Left ventricle myocardium inferior (tissue), 1 donor: ENCODE measurements at regions not wholly inside any gene's neighbourhood (a gene's known extent, or its start where the extent isn't known, plus 50 kb on each side); places are given as distances from the start of the nearest gene placed in this dataset.

Experiments used
- DNase-seq: peaks from one replicate; pipeline ENCODE4 v3.0.0-alpha.2; 2020
- H3K27ac ChIP-seq: fragments of 200-600 bp; replicated peaks from 2 replicates; pipeline ENCODE4 v1.8.0; 2021
- H3K27me3 ChIP-seq: fragments of 200-600 bp; 2 replicates; pipeline ENCODE4 v1.8.0; 2021; ENCODE audit warnings: low read depth
- H3K36me3 ChIP-seq: fragments of 200-600 bp; 2 replicates; pipeline ENCODE4 v1.8.0; 2021
- H3K4me1 ChIP-seq: fragments of 200-600 bp; 2 replicates; pipeline ENCODE4 v1.8.0; 2021
- H3K4me3 ChIP-seq: fragments of 200-600 bp; 2 replicates; pipeline ENCODE4 v1.8.0; 2021; ENCODE audit warnings: mild to moderate bottlenecking, moderate library complexity
- H3K9me3 ChIP-seq: fragments of 200-600 bp; replicated peaks from 2 replicates; pipeline ENCODE4 v1.8.0; 2021
- CTCF ChIP-seq: fragments of 200-600 bp; IDR thresholded peaks from 2 replicates; pipeline ENCODE4 v1.8.0; 2021; ENCODE audit warnings: antibody characterized with exemption, mild to moderate bottlenecking, borderline replicate concordance
- intact Hi-C: fragments of 100-400 bp; cut with micrococcal nuclease; formaldehyde crosslinking; loops from one replicate; pipeline ENCODE4 v1.11.0; 2022
- donor health status: DM: no; HTN: yes; CAD: no; lungs with severe emphysema.

- no peak for DNase-seq
- intact Hi-C loops, result no loop called here
- H3K27me3 ChIP-seq, result no peaks in the 10 kb centered on the region
- H3K36me3 ChIP-seq, result no peaks in the 10 kb centered on the region
- H3K4me3 ChIP-seq, result no peak overlapping the region
- no peak for TF ChIP-seq CTCF
- H3K9me3 ChIP-seq, result peaks cover 36% of the 10 kb centered on the region
- H3K4me1 ChIP-seq, result no peaks in the 10 kb centered on the region
- H3K27ac ChIP-seq, result no peak overlapping the region
Measured at GRCh38 chr10:29120216-29120615, 168.7 kb upstream of the LYZL1 start.

- DNase-seq, result no peak
- no peaks in the 10 kb centered on the region for H3K9me3 ChIP-seq
- no peaks in the 10 kb centered on the region for H3K4me1 ChIP-seq
- peaks cover 18% of the 10 kb centered on the region for H3K27me3 ChIP-seq
- no peaks in the 10 kb centered on the region for H3K36me3 ChIP-seq
- intact Hi-C loops, result no loop called here
- no peak for TF ChIP-seq CTCF
- H3K4me3 ChIP-seq, result no peak overlapping the region
- H3K27ac ChIP-seq, result no peak overlapping the region
Measured at GRCh38 chr10:29124864-29125263, 164.0 kb upstream of the LYZL1 start.

- intact Hi-C loops, result no loop called here
- H3K27ac ChIP-seq, result no peak overlapping the region
Measured at GRCh38 chr10:29127037-29127700, 161.7 kb upstream of the LYZL1 start.

DNA sequence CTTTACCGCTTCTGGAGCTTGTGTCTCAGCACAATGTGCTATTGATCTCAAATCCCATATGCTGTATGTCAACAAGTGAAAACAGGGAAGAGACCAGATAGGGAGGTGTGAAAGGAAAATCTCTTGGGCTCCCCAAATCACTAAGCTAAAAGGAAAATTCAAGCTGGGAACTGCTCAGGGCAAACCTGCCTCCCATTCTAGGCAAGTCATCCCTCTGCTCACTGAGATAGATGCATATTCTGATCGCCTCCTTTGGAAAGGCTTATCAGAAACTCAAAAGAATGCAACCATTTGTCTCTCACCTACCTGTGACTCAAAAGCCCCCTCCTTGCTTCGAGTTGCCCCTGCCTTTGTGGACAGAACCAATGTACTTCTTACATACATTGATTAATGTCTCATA lies 161.1 kb upstream of the LYZL1 start:
- H3K4me1 ChIP-seq, result peaks cover 11% of the 10 kb centered on the region
- TF ChIP-seq CTCF, result no peak
- no peaks in the 10 kb centered on the region for H3K9me3 ChIP-seq
- intact Hi-C loops, result no loop called here
- peaks cover 18% of the 10 kb centered on the region for H3K27me3 ChIP-seq
- no peaks in the 10 kb centered on the region for H3K36me3 ChIP-seq
- no peak overlapping the region for H3K4me3 ChIP-seq
- no peak overlapping the region for H3K27ac ChIP-seq
- DNase-seq, result no peak

More at GRCh38 chr10:29127037-29127700, 161.7 kb upstream of the LYZL1 start:
- peaks cover 5% of the 10 kb centered on the region for H3K4me1 ChIP-seq
- peaks cover 18% of the 10 kb centered on the region for H3K27me3 ChIP-seq
- DNase-seq, result no peak
- no peak overlapping the region for H3K4me3 ChIP-seq
- H3K9me3 ChIP-seq, result no peaks in the 10 kb centered on the region
- TF ChIP-seq CTCF, result no peak
- no peaks in the 10 kb centered on the region for H3K36me3 ChIP-seq

DNA sequence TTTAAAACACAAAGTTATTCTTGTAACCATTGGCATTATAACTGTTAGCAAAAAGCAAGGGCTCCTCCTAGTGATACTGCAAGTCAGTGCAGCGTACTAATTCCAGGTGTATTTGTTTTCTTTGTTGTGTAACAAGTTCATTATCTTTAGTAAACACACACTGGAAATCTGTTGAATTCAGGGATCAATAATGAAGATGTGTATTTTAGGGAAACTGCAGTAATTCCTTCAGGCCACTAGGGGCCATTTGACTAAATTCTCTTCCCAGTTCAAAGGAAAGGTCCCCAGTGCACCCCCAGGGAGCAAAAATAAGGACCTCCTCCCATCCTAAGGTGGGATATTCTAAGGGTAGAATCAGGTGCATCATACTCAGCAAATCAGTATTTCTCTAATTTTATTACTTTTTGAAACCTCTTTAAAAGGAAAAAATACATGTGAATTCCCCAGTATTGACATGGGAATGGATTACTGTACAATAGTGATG lies 158.6 kb upstream of the LYZL1 start:
- Histone ChIP-seq H3K27ac (no peak overlapping the region), H3K9me3 (no peaks in the 10 kb centered on the region), H3K4me3 (no peak overlapping the region), H3K4me1 (peaks cover 19% of the 10 kb centered on the region), H3K36me3 (no peaks in the 10 kb centered on the region), H3K27me3 (peaks cover 18% of the 10 kb centered on the region)
- TF ChIP-seq CTCF, result peak; percentile 69
- DNase-seq, result no peak
- intact Hi-C loops, result loop anchor here (10.0 kb wide), 1 partner anchor 465 kb away; no protein-coding TSS in a partner anchor
